HFFc6 (cell line): ENCODE measurements at regions not wholly inside any gene's neighbourhood (a gene's known extent, or its start where the extent isn't known, plus 50 kb on each side); places are given as distances from the start of the nearest gene placed in this dataset.
A peak's percentile ranks its signal among the peaks of the same experiment; 100 is the strongest.

Experiments used
- DNase-seq: peaks from one replicate; pipeline ENCODE4 v3.0.0-alpha.2; 2018
- H3K27ac Mint-ChIP-seq: 2 replicates; pipeline ENCODE4 v1.8.0; 2020; ENCODE audit warnings: mild to moderate bottlenecking, mixed read lengths
- H3K27me3 Mint-ChIP-seq: 2 replicates; pipeline ENCODE4 v1.8.0; 2021; ENCODE audit warnings: mild to moderate bottlenecking, moderate library complexity, mixed read lengths; ENCODE audit not compliant: insufficient read depth
- H3K36me3 Mint-ChIP-seq: 2 replicates; pipeline ENCODE4 v1.8.0; 2021; ENCODE audit warnings: low read depth, mixed read lengths
- H3K4me1 Mint-ChIP-seq: 2 replicates; pipeline ENCODE4 v1.8.0; 2020; ENCODE audit warnings: low read depth, mixed read lengths
- H3K4me3 Mint-ChIP-seq: 2 replicates; pipeline ENCODE4 v1.8.0; 2020; ENCODE audit warnings: mild to moderate bottlenecking, moderate library complexity, mixed read lengths
- H3K9me3 Mint-ChIP-seq: 2 replicates; pipeline ENCODE4 v1.8.0; 2020; ENCODE audit warnings: mild to moderate bottlenecking, mixed read lengths
- TF ChIP-seq, protein P1 (sequence below): fragments of 200-600 bp; sonication (generic); IDR thresholded peaks from 2 replicates; pipeline ENCODE4 v1.5.0; 2021; ENCODE audit warnings: antibody characterized with exemption, mild to moderate bottlenecking

DNA sequence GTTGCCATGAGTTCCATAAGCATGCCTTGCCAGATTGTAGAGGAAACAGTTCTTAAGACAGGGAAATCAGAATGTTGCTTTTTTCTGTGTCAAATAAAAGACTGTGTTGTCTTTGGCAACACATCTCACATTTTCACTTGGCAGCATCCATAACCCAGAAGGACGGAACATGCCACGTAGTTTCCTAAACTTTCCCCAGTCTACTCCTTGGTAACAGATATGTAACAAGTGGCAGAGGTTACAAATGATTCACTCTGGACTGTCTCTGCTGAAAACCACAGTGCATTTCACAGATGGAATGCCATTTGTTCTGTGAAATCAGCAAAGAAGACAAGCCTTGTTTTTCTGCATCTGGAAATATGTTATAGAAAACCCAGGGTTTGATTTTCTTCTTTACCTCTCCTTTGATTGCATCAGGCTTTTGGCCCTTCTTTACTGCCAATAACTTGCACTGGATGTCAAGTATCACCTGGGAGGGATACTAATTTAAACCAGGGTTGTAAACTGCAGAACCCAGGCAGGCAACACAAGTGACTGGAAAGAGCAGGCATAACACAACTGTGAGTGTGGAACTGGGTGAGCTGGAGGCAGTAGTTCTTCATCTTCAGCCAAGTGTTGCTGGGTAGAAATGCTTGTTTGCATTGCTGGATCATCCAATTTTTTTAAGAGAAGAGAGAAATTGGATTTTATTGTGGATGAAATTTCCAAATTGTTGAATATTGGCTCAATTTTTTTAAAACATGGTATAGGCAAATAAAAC, 124.4 kb upstream of the FOXB1 start:
- Mint-ChIP-seq H3K4me1 (no peaks in the 10 kb centered on the region), H3K27me3 (no peaks in the 10 kb centered on the region; the same call in 1 of the 2 replicates), H3K4me3 (no peak overlapping the region), H3K9me3 (peaks cover 19% of the 10 kb centered on the region), H3K36me3 (no peaks in the 10 kb centered on the region), H3K27ac (no peak overlapping the region)
- TF ChIP-seq, protein P1, sequence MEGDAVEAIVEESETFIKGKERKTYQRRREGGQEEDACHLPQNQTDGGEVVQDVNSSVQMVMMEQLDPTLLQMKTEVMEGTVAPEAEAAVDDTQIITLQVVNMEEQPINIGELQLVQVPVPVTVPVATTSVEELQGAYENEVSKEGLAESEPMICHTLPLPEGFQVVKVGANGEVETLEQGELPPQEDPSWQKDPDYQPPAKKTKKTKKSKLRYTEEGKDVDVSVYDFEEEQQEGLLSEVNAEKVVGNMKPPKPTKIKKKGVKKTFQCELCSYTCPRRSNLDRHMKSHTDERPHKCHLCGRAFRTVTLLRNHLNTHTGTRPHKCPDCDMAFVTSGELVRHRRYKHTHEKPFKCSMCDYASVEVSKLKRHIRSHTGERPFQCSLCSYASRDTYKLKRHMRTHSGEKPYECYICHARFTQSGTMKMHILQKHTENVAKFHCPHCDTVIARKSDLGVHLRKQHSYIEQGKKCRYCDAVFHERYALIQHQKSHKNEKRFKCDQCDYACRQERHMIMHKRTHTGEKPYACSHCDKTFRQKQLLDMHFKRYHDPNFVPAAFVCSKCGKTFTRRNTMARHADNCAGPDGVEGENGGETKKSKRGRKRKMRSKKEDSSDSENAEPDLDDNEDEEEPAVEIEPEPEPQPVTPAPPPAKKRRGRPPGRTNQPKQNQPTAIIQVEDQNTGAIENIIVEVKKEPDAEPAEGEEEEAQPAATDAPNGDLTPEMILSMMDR, result no peak
- DNase-seq, result peak; percentile 18

DNA sequence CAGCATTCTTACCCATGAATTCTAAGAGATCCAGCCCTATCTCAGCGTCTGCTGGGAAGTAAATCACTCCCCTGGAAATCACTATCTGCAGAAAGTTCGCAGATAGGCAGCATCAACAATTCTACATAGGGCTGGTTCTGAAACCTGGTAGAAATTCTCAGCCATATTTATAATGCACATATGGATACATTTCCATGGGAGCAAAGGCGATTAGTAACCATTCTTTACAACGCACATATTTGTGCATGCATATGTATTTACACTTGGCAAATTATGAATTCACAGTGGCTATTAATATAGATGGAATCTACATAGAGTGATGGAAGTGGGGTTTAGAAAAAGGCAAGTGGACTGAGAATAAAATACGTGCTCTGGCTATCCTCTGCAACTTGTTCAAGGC, 128.0 kb upstream of the FOXB1 start:
- Mint-ChIP-seq H3K27me3 (no peaks in the 10 kb centered on the region; the same call in 1 of the 2 replicates), H3K4me3 (no peak overlapping the region), H3K36me3 (no peaks in the 10 kb centered on the region), H3K27ac (no peak overlapping the region), H3K4me1 (no peaks in the 10 kb centered on the region), H3K9me3 (peaks cover 16% of the 10 kb centered on the region)
- DNase-seq, result no peak
- TF ChIP-seq, protein P1, result no peak

DNA sequence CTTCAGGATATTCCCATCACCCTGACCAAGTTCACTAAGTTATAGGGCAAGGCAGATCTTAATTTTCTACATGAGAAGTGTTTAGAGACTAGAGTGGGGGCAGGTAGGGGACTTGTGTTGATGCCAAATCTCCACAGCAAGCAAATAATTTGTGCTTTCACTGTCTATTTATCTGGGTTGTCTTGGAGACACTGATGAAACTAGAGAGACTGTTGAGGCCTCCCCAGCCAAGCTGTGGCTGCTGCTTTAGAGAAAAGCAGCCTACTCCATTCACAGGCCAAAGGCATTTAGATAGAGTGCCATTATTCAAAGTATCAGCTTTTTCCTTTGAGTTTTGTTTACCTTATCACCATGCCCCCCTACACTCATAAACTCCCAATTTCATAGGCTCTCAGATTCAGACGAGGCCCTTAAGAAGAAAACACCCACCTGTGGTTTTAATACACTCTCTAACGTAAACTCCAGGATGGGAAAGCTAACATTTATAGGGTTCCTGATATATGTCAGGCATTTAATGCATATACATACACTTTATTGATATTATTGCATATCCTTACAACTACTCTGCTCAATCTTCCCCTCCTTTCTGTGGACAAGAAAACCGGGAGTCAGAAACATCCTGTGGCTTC, 130.4 kb upstream of the FOXB1 start:
- no peaks in the 10 kb centered on the region for H3K27me3 Mint-ChIP-seq
- H3K36me3 Mint-ChIP-seq, result no peaks in the 10 kb centered on the region
- TF ChIP-seq, protein P1, result no peak
- H3K4me1 Mint-ChIP-seq, result no peaks in the 10 kb centered on the region
- no peak overlapping the region for H3K4me3 Mint-ChIP-seq
- peaks cover 8% of the 10 kb centered on the region for H3K9me3 Mint-ChIP-seq
- no peak for DNase-seq
- H3K27ac Mint-ChIP-seq, result no peak overlapping the region

DNA sequence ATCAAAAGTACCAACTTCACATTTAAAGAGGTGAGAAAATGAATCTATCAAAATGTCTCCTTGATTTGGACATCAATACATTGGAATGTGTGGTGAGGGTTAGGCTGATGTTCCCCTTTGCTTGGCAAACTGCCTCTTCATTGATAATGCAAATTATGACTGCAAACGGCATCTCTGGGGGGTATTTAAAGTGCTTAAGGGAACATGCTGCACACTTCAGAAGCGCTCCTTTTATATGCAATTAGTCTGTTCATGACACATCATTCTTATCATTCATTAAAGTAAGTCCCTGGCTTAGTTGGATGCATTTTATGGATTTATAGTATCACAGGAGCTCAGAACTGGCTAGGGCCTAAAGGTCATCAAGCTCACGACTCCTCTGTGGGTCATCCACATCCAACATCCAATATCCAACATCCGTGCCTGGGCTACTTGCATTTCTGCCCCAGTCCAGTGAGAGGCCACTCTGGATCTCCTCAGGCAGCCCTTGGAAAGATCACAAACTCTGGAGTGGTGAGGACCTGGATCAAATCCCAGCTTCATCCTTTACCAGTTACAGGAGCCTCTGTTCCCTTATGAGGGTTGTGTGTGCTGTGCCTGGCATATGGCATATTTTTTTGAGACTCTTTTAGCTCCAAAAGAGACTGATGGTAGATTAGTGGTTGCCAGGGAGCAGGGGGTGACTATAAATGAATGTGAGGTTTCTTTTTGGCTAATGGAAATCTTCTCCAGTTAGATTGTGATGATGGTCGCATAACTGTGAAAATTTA, 136.8 kb upstream of the FOXB1 start:
- no peak for DNase-seq
- Mint-ChIP-seq H3K27ac (no peak overlapping the region), H3K9me3 (peaks cover 13% of the 10 kb centered on the region), H3K4me1 (no peaks in the 10 kb centered on the region), H3K27me3 (no peaks in the 10 kb centered on the region; the same call in 1 of the 2 replicates), H3K36me3 (no peaks in the 10 kb centered on the region), H3K4me3 (no peak overlapping the region)
- TF ChIP-seq, protein P1, result no peak

DNA sequence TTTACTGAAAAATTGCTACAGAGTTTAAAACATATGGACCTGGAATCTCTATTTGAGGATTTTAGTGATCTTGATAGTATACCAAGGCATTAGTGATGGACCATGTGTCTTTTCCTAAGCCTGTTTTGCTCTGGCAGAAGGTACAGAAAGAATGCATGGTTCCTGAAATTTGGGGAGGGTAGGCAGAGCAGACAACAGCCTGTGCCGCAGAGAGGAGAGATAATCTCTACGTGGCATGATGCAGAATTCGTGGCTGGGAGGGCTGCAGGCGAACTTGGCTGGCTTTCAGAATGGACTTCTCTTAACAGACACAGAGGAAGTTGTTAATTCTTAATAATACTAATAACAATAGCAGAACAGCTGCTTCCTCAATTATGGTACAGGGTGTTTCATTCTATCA, 137.5 kb upstream of the FOXB1 start:
- H3K36me3 Mint-ChIP-seq, result no peaks in the 10 kb centered on the region
- TF ChIP-seq, protein P1, result no peak
- no peaks in the 10 kb centered on the region; the same call in 1 of the 2 replicates for H3K27me3 Mint-ChIP-seq

More for the DNA sequence above, 137.5 kb upstream of the FOXB1 start:
- Mint-ChIP-seq H3K27ac (no peak overlapping the region), H3K9me3 (peaks cover 13% of the 10 kb centered on the region), H3K4me1 (no peaks in the 10 kb centered on the region), H3K4me3 (no peak overlapping the region)
- no peak for DNase-seq
